ENCODE measurements at regions not wholly inside any gene's neighbourhood (a gene's known extent, or its start where the extent isn't known, plus 50 kb on each side); places are given as distances from the start of the nearest gene placed in this dataset.

- no peak for DNase-seq (ENCODE audit: low read depth in 3 of 3, low spot score in 2 of 3)
Measured at GRCh38 chr1:36743286-36744005, 260.7 kb upstream of the CSF3R start.

DNA sequence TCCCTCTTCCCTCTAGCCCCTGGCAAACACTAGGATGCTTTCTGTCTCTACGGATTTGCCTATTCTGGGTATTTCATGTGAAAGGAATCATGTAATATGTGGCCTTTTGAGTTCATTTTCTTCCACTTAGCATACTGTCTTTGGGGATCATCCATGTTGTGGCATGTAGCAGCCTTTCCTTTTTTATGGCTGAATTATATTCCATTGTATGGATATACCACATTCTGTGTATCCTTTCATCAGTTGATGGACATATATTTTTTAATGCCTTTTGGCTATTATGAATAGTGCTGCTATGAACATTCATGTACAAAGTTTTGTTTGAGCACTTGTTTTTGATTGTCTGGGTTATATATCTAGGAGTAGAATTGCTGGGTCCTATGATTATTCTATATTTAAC, 258.4 kb upstream of the CSF3R start:
- DNase-seq (ENCODE audit: low read depth in 3 of 3, low spot score in 2 of 3): no peak

DNA sequence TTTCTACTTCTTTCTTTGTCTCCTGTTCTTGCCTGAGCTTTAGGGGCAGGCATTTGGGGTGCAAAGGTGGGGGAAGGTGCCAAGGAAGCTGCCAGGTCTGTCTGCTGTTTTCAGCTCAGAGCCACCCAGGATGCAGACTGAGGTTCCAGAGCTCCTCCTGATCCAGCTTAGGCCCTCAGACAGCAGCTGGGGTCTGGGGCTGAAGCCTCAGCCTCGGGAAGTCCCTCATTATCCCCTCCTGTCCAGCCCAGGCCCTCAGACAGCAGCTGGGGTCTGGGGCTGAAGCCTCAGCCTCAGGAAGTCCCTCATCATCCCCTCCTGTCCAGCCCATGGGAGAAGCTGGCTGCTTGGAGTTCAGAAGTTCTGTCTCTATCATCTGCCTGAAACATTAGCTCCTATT, 257.7 kb upstream of the CSF3R start:
- no peak for DNase-seq (ENCODE audit: low read depth in 3 of 3, low spot score in 2 of 3)

DNA sequence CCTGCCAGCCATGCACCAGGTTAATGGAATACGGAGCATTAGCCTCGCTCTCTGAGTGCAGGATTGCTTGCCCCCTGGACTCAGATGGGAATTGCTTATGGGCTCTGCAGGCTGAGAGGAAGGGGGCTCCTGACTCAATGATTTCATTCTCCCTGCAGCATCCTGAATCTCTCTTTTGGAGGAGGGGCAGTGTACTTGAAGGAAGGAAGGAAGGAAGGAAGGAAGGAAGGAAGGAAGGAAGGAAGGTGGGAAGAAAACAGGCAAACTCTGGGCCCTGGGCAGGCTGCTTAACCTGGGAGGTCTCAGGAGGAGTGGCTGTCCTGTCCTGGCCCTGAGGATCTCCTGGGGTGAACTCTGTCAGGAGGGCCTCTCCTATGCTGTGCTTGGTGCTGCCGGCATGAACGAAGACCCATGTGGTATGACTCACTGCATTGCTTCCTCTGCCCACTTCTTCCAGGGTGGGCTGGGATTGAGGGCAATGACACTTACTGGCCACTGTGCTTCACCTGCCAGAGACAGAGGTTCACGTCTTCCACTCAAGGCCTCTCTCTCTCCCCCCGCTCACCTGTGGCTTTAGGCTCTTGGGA, 257.1 kb upstream of the CSF3R start:
- DNase-seq (ENCODE audit: low read depth in 3 of 3, low spot score in 2 of 3): no peak

DNA sequence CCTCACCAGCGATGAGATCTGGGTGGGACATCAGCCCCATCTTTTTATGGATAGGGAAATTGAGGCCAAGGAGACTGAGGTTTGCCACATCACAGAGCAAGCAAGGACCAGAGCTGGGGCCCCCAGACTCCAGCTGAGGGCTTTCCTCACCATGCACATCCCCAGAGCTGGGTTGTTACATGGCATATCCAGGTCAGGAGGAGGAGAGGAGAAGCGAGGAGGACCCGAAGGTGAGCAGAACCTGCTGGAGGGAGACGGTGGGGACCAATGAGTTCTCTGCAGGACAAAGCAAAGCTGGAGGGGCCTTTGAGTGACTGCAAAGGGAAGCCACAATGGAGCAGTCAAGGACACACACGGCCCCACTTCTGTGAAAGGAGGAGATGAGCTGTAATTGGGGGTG, 255.5 kb upstream of the CSF3R start:
- DNase-seq (ENCODE audit: low read depth in 3 of 3, low spot score in 2 of 3): no peak

- no peak for DNase-seq (ENCODE audit: low read depth in 3 of 3, low spot score in 2 of 3)
Measured at GRCh38 chr1:36737767-36738166, 255.1 kb upstream of the CSF3R start.

GRCh38 chr1:36737038-36737555, 254.4 kb upstream of the CSF3R start:
- no peak for DNase-seq (ENCODE audit: low read depth in 3 of 3, low spot score in 2 of 3)

DNA sequence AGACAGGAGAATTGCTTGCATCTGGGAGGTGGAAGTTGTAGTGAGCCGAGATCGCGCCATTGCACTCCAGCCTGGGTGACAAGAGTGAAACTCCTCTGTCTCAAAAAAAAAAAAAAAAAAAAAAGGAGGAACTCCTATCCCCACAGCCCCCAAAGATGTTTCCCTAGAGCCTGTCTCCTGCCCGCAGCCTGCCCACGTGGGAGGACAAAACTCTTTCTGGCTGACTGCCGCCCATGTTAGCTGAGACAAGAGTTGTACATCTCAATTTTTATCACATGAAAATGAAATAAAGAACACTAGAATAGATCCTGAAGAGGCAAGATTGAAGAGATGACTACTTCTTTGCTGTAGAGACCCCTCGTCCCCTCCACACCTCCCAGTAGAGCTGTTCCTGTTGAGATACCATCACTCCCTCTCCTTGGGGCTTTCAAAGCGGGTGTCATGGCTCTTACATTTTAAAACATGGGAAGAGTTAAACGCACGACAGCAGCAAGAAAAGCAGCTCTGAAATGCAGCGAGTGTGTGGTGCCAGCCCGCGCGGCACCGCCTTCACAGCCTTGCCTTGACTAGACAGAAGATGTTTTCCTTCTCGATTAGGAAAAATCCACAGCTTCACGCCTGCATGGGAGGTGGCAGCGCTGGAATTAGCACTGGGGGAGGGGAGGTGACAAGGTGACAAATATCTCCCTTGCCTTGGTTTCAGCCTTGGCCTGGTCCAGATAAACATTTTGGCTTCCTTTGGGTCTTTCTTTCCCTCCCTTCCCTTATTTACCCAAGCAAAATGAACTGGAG, 253.4 kb upstream of the CSF3R start:
- no peak for DNase-seq (ENCODE audit: low read depth in 3 of 3, low spot score in 2 of 3)

- no peak for DNase-seq (ENCODE audit: low read depth in 3 of 3, low spot score in 2 of 3)
Measured at GRCh38 chr1:36735436-36735835, 252.7 kb upstream of the CSF3R start.

DNA sequence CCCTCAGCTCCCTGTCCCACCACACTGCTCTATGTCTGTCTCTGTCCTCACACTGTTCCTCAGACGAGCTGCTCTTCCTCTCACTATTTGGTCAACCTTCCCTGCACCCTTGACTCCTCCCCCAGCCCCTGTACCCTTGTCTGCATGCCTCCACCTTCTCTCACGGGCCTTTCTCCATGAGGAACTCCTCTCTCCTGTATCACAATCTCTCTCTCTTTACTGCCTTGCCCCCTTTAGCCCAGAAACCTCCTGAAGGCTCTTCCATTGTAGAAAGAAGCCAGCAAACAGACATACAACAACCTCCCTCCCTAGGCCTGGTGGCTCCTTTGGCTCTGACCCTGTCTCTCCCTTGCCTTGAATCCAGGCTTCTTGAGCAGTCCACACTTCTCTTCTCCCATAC, 251.6 kb upstream of the CSF3R start:
- DNase-seq (ENCODE audit: low read depth in 3 of 3, low spot score in 2 of 3): no peak

- DNase-seq (ENCODE audit: low read depth in 3 of 3, low spot score in 2 of 3): no peak
Measured at GRCh38 chr1:36733748-36734147, 251.0 kb upstream of the CSF3R start.

DNA sequence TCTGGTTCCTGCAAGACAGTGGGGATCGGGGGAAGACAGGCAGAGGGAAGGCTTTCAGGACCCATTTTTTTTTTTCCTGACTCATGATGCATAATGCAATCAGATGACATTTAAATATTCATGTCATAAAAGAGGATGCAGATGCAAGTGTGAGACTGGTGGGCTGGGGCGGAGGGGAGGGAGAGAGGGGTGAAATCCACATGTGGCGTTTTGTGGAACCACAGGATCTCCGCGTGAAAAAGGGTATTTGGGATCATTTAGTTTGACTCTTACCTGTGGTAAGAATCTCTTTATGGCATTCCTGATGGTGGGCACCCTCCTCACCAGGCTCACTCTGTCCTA, 249.3 kb upstream of the CSF3R start:
- DNase-seq (ENCODE audit: low read depth in 3 of 3, low spot score in 2 of 3): no peak

GRCh38 chr1:36731226-36732014, 248.7 kb upstream of the CSF3R start:
- DNase-seq (ENCODE audit: low read depth in 3 of 3, low spot score in 2 of 3): no peak

- no peak for DNase-seq (ENCODE audit: low read depth in 3 of 3, low spot score in 2 of 3)
Measured at GRCh38 chr1:36730599-36730998, 247.9 kb upstream of the CSF3R start.

- no peak for DNase-seq (ENCODE audit: low read depth in 3 of 3, low spot score in 2 of 3)
Measured at GRCh38 chr1:36729716-36730510, 247.2 kb upstream of the CSF3R start.

GRCh38 chr1:36729289-36729688, 246.6 kb upstream of the CSF3R start:
- DNase-seq (ENCODE audit: low read depth in 3 of 3, low spot score in 2 of 3): no peak

- no peak for DNase-seq (ENCODE audit: low read depth in 3 of 3, low spot score in 2 of 3)
Measured at GRCh38 chr1:36728846-36729245, 246.1 kb upstream of the CSF3R start.

DNA sequence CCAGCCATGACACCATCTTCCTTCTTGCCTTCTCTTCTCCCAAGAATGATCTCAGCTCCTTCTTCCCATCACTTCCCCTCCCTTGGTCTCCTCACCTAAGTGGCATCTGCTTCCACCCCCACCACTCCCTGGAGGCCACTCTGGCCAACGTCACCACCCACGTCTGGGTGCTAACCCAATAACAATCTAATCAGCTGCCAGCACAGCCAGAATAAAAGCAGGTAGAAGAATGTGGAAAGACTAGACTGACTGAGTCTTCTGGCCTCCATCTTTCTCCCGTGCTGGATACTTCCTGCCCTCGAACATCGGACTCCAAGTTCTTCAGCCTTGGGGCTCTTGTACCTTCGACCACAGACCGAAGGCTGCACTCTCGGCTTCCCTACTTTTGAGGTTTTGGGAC, 245.3 kb upstream of the CSF3R start:
- no peak for DNase-seq (ENCODE audit: low read depth in 3 of 3, low spot score in 2 of 3)

GRCh38 chr1:36725151-36725550, 242.4 kb upstream of the CSF3R start:
- no peak for DNase-seq (ENCODE audit: low read depth in 3 of 3, low spot score in 2 of 3)

DNA sequence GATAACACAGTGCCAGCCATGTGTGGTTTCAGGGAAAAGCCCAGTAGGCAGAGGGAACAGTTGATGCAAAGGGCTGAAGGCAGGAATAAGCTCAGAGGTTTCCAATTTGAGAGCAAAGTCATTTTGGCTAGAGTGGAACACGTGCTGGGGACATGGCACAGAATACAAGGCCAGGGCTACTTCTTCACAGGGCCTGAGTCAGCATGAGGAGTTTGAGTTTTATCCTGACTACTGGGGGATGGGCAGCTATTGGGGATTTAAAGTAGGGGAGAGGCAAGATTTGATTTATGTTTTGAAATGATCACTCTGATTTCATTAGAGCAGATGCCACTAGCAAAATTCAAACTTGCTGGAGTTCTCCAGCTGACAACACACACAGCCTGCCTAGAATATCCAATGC, 241.1 kb upstream of the CSF3R start:
- DNase-seq (ENCODE audit: low read depth in 3 of 3, low spot score in 2 of 3): no peak
